ENCODE measurements at regions not wholly inside any gene's neighbourhood (a gene's known extent, or its start where the extent isn't known, plus 50 kb on each side); places are given as distances from the start of the nearest gene placed in this dataset.

DNA sequence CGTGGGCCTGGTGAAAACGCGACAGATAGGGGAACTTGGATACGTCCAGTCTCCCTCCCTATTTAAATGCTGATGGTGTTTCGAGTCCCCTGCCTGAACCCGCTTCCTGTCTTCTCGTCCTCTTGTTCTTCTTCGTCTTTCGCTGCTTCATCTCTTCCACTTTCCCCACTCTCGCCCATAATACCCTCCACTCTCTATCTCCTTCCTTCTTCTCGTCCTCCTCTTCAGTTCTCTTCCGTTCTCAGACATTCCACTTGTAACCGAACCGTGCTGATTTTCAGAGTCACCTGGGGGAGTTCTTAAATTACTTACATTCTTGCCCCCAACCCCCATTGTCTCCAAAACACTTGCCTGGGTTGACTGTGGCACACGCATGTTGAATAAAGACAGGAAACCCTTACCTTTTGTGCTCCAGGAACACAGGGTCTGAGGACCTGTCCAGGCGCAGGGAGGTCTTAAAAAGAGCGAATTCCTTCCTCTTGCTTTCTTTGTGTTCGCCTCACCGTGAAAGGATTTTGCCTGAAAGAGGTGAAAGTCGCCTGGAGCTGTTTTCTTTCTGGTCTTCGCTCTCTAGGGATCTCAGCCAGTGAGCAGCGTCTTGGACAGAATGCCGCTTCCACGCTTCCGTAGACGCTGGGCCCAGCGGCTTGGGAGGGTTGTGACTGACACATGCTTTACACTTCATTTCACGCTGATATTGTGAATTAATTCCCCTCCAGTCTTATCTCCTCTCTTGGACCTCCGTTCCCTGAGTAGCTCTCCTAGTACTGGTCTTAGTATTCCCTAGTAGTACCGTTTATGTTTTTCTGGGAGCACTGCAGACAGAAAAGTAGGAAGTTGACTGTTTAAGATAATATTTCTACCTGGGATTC, 184.0 kb downstream of the GPX5 start:
- TF ChIP-seq, protein P1, sequence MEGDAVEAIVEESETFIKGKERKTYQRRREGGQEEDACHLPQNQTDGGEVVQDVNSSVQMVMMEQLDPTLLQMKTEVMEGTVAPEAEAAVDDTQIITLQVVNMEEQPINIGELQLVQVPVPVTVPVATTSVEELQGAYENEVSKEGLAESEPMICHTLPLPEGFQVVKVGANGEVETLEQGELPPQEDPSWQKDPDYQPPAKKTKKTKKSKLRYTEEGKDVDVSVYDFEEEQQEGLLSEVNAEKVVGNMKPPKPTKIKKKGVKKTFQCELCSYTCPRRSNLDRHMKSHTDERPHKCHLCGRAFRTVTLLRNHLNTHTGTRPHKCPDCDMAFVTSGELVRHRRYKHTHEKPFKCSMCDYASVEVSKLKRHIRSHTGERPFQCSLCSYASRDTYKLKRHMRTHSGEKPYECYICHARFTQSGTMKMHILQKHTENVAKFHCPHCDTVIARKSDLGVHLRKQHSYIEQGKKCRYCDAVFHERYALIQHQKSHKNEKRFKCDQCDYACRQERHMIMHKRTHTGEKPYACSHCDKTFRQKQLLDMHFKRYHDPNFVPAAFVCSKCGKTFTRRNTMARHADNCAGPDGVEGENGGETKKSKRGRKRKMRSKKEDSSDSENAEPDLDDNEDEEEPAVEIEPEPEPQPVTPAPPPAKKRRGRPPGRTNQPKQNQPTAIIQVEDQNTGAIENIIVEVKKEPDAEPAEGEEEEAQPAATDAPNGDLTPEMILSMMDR (conservative IDR thresholded peaks at IDR 0.05), result no peak
- no peak for TF ChIP-seq EZH2 (IDR thresholded peaks at IDR 0.05; ENCODE audit: low read depth)

Measured in PC-9 (cell line).